GM03348 (cell line): ENCODE measurements at regions not wholly inside any gene's neighbourhood (a gene's known extent, or its start where the extent isn't known, plus 50 kb on each side); places are given as distances from the start of the nearest gene placed in this dataset.
"Not testable (repeated sequence)": the region's sequence is repeated elsewhere in the genome, so short reads cannot be mapped to it uniquely, and the experiment has no call there.

Experiments used
- DNase-seq: peaks from one replicate; pipeline ENCODE4 v3.0.0; 2012; ENCODE audit warnings: low spot score

- DNase-seq: no peak
Observed at GRCh38 chr4:34318773-34319172, 1925.5 kb downstream of the ARAP2 start.

DNA sequence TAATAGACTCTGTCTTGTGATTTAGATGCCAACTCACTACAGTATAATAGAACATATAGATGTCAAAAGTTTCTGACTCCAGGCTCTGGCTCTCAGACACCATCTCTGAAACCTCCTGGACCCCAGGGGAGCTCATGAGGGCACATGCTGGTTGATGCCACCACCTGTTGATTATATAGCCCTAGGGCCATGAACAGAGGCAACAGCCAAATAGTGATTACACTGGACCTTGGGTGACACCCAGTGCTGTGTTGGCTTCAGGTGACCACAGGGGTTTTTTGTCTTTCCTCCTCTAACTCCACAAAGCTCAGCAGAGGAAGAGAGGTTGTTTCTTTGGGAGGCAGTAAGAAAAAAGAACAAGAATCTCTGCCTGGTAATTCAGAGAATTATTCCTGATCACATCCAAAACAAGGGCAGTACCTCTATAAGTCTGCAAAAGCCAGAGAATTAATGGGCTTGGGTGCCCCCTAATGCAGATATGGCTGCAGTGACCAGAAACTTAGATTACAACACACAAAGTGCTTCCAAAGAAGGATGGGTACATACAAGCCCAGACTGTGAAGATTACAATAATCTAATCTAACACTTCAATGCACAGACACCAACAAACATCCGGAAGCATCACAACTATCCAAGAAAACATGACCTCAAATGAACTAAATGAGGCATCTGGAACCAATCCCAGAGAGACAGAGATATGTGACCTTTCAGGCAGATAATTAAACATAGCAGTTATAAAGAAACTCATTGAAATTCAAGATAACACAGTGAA, 1920.6 kb downstream of the ARAP2 start:
- DNase-seq: peak; percentile 2

- DNase-seq: no peak
Observed at GRCh38 chr4:34328939-34329338, 1915.4 kb downstream of the ARAP2 start.

GRCh38 chr4:34335156-34335555, 1909.2 kb downstream of the ARAP2 start:
- DNase-seq: not testable (repeated sequence)

- not testable (repeated sequence) for DNase-seq
Observed at GRCh38 chr4:34335556-34335955, 1908.8 kb downstream of the ARAP2 start.

DNA sequence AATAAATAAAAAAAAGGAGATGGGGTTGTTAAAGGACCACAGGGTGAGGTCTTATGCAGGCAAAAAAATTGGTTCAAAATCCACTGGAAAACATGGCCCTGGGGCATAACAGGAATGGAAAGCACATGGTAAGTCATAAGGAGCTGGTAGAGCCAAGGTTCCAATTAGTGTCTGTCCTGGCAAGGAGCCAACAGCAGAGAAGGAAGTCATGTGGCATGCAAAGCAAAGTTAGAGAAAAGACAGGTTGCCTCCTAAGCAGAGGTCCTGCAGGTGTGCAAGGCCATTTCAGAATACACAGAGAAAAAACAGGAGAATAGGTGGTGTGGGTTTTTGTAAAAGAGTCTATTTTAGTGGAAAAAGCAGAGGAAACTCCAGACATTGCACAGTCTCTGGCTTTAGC, 1881.7 kb downstream of the ARAP2 start:
- no peak for DNase-seq

DNA sequence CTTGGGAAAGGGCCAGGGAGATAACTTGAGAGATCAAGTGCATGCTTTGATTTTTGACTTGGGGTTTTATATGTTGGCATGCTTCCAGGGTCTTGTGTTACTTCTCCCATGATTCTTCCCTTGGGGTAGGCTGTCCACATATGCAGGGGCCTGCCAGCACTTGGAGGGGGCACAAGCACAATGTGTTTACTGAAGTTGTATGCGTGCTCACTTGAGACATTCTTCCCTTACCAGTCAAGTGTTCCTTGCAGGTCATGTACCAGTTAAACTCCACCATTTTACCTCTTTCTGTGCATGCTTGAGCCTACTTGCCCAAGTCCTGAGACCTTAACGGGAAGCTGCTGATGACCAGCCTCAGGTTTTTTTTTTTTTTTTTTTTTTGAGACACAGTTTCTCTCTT, 1880.5 kb downstream of the ARAP2 start:
- no peak for DNase-seq

GRCh38 chr4:34365946-34366345, 1878.4 kb downstream of the ARAP2 start:
- no peak for DNase-seq

GRCh38 chr4:34371676-34372075, 1872.6 kb downstream of the ARAP2 start:
- no peak for DNase-seq

GRCh38 chr4:34372815-34373214, 1871.5 kb downstream of the ARAP2 start:
- DNase-seq: no peak

- DNase-seq: no peak
Observed at GRCh38 chr4:34373456-34373855, 1870.9 kb downstream of the ARAP2 start.

- no peak for DNase-seq
Observed at GRCh38 chr4:34412233-34412632, 1832.1 kb downstream of the ARAP2 start.

DNA sequence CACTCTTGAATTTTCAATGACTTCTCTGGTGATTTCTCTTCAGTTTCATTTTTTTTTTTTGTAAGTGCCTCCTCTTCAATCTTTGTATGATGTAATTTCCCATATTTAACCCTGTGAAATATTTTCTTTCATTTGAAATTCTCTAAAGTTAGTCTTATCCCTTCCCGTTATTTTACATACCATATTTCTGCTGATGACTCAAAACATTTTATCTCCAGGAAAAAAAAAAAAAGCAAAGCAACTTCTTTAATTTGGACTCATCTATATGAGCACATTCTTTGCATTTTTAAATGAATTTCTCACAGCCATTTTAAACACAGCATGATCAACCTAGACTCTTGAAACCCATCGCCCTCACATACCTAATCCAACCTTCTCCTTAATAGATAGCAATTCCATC, 1831.4 kb downstream of the ARAP2 start:
- DNase-seq: no peak

GRCh38 chr4:34417160-34417559, 1827.2 kb downstream of the ARAP2 start:
- no peak for DNase-seq

DNA sequence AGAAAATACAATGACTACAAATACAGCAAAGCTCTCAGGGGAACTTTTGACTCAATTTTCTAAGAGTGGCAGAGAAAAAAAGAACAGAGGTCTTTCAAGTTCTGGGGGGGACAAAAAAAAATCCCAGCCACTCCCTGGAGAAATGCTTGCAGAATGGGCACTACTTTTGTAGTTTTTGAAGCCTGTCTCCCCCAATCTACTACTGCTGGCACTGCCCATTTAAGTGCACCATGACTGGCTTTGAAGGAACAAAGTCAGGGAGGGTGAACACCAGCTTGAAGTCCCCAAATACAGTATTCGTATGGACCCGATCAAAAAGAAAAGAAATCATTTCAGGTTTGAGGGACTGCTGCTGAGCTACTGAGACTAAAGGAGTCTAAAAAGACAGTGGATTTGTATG, 1824.4 kb downstream of the ARAP2 start:
- no peak for DNase-seq

DNA sequence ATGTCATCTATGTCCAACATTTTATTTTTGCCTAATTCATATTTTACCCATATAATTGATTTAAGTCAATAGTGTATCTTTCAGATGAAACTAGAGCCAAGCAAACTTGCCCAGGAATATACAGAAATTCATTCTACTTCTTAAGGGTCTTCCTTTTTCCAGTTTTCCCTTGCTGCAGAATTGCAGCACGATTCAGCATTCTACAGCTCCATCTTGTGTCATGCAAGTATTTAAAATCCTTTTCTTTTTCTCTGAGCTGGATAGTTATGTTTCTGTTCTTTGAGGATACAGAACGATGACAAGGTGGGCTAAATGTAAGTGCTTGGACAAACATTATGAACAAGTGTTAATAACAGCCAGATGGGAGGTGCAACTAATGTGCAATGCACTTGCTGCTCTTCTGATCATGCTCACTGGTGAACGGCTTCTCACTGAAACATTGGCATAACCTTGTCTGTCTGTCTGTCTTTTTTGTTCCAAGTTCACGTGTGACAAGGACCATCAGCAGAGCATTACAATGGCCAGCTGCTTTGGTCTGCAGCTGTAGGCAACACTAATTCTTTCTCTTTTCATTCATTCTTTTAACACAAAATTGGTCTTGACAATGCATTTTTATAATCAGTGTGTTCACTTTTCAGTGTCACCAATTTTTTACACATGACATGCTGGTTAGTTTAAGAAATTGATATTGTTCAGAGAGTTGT, 1821.7 kb downstream of the ARAP2 start:
- DNase-seq: no peak

- DNase-seq: no peak
Observed at GRCh38 chr4:34432706-34433105, 1811.6 kb downstream of the ARAP2 start.

DNA sequence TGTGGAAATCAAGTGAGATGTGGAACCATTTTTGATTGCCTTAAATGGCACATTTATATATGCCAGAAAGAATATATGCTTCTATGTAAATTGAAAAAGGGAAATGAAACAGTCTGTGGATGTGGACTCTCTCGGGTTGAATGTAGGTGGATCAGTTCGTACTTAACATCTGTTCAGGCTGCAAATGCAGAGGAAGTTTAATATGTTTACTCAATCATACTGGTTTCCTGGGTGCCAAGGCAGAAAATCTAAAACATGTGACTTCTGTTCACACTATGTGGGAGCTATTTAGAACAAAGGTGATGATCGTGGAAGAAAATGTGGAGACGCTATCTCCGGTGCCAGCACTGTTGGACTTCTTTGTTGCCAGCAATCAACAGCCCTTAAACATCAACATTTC, 1809.9 kb downstream of the ARAP2 start:
- DNase-seq: not testable (repeated sequence)

DNA sequence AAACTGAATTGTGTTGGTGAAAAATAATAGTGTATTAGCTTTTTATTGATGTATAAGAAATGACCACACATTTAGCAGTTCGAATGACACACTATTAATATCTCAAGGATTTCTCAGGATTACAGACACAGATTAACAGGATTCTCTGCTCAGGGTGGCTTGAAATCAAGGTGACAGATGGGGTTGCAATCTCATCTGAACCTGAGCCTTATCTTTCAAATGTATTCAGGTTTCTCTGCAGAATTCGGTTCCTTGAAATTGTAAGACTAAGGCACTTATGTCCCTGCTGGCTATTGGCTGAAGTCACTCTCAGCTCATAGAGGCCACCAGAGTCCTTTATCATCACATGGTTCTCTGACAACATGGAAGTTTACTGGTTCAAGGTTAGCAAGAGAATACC, 1780.1 kb downstream of the ARAP2 start:
- no peak for DNase-seq

GRCh38 chr4:34466411-34466810, 1777.9 kb downstream of the ARAP2 start:
- DNase-seq: no peak

DNA sequence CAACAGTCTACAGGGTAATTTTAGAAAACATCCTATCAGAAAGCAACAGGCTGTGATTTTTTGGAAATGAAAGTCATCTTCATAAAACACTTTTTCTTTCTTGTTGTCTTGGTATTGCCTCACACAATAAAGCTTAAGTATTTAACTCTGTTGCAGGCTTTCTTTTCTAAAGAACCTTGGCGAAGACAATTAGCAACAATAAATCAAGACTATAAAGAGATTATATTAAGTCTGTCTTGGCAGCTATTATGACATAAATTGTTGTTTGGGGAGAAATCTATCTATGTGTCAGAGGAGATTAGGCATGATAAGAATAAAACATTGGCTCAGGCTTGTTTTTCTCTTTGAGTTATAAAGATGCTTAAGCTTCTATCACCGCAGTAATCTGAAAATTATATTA, 1774.8 kb downstream of the ARAP2 start:
- DNase-seq: no peak

GRCh38 chr4:34485252-34485651, 1759.1 kb downstream of the ARAP2 start:
- DNase-seq: no peak

GRCh38 chr4:34486461-34487363, 1757.6 kb downstream of the ARAP2 start:
- DNase-seq: no peak
